ENCODE measurements at regions not wholly inside any gene's neighbourhood (a gene's known extent, or its start where the extent isn't known, plus 50 kb on each side); places are given as distances from the start of the nearest gene placed in this dataset.

DNA sequence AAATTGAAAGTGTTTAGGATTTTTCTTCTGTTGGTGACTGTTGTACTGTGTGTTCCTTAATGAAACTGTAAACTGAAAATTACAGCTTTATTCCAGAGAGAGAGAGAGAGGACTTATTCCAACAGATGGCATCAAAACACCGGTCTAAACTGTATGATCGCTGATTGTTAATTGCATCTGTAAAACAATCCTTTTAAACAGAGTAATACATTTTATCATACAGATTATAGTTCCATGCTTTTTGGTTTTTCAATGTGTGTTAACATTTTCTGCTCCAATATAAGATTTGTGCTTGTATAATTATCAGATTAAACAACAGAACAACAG is 289.7 kb upstream of the DNAJC19 start:
- no peak for TF ChIP-seq EZH2phosphoT487 (IDR thresholded peaks at IDR 0.05; ENCODE audit: borderline replicate concordance, low read length)
- TF ChIP-seq, protein P1, sequence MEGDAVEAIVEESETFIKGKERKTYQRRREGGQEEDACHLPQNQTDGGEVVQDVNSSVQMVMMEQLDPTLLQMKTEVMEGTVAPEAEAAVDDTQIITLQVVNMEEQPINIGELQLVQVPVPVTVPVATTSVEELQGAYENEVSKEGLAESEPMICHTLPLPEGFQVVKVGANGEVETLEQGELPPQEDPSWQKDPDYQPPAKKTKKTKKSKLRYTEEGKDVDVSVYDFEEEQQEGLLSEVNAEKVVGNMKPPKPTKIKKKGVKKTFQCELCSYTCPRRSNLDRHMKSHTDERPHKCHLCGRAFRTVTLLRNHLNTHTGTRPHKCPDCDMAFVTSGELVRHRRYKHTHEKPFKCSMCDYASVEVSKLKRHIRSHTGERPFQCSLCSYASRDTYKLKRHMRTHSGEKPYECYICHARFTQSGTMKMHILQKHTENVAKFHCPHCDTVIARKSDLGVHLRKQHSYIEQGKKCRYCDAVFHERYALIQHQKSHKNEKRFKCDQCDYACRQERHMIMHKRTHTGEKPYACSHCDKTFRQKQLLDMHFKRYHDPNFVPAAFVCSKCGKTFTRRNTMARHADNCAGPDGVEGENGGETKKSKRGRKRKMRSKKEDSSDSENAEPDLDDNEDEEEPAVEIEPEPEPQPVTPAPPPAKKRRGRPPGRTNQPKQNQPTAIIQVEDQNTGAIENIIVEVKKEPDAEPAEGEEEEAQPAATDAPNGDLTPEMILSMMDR (IDR thresholded peaks at IDR 0.05; ENCODE audit: low read depth, low read length, poor library complexity, severe bottlenecking): no peak
